Endothelial cell of umbilical vein (primary cell): ENCODE measurements at regions not wholly inside any gene's neighbourhood (a gene's known extent, or its start where the extent isn't known, plus 50 kb on each side); places are given as distances from the start of the nearest gene placed in this dataset.

Experiments
- BruUV-seq: library from RNA; stranded (reverse); fragments of 400-500 nt; replicated peaks from 2 replicates; lab custom pipeline; 2021; lab: Mats Ljungman, UMichigan
- CTCF ChIA-PET: fragments of 300-600, 350-600 bp; sonication (Branson Sonifier 250); formaldehyde crosslinking; loops from one replicate; lab custom pipeline; 2021; ENCODE audit warnings: antibody characterized with exemption, inconsistent platforms; lab: Charles Lee
- POLR2A ChIA-PET: fragments of 300-600, 350-600 bp; sonication (Branson Sonifier 250); formaldehyde crosslinking; loops from one replicate; lab custom pipeline; 2021; ENCODE audit warnings: antibody characterized with exemption, inconsistent platforms; lab: Charles Lee
- DNase-seq: peaks from one replicate; pipeline ENCODE4 v3.0.0-alpha.2; 2011; ENCODE audit warnings: low read depth, low spot score
- FAIRE-seq: peaks from 2 replicates; lab custom pipeline; 2011; peaks lifted over from hg19 to GRCh38; lab: Jason Lieb, UNC
- H2AFZ ChIP-seq: 2 replicates; pipeline ENCODE4 v1.6.0; 2012; ENCODE audit warnings: low read depth, low read length, control low read depth, inconsistent platforms
- H3K27ac ChIP-seq: 2 replicates; pipeline ENCODE4 v1.5.1; 2011; ENCODE audit warnings: low read depth, mild to moderate bottlenecking, control low read depth, low read length, moderate library complexity; ENCODE audit not compliant: insufficient read depth
- H3K27me3 ChIP-seq, 2 experiments: 2 replicates each; pipeline versions ENCODE4 v1.6.0 to v1.6.1; 2011; ENCODE audit warnings: low read length in 2 of 2, mixed read lengths in 1 of 2; ENCODE audit not compliant: control insufficient read depth in 2 of 2, insufficient read depth in 2 of 2
- H3K36me3 ChIP-seq, 2 experiments: 2 replicates in 1 of 2; 3 replicates in 1 of 2; pipeline ENCODE4 v1.5.1; 2011; ENCODE audit warnings: low read length in 2 of 2, mild to moderate bottlenecking in 1 of 2, moderate library complexity in 1 of 2; ENCODE audit not compliant: control insufficient read depth in 2 of 2, insufficient read depth in 2 of 2; ENCODE audit errors: extremely low read depth in 1 of 2
- H3K4me1 ChIP-seq: 3 replicates; pipeline ENCODE4 v1.5.1; 2011; ENCODE audit warnings: mild to moderate bottlenecking, low read length; ENCODE audit not compliant: control insufficient read depth, insufficient read depth; ENCODE audit errors: extremely low read depth
- H3K4me2 ChIP-seq: 2 replicates; pipeline ENCODE4 v1.6.1; 2011; ENCODE audit warnings: low read length, control low read depth, mixed read lengths; ENCODE audit not compliant: insufficient read depth
- H3K4me3 ChIP-seq, 3 experiments: fragments of 200-600 bp in 1 of 3; sonication (generic), shearing (Covaris generic) in 1 of 3; replicated peaks in 1 of 3; 2 replicates each; pipeline ENCODE4 v1.5.1; 2011 to 2016; ENCODE audit warnings: control low read depth in 3 of 3, low read length in 3 of 3, mild to moderate bottlenecking in 2 of 3, inconsistent platforms in 1 of 3, low read depth in 1 of 3, moderate library complexity in 1 of 3; ENCODE audit not compliant: insufficient read depth in 1 of 3
- H3K79me2 ChIP-seq: 2 replicates; pipeline ENCODE4 v1.6.0; 2012; ENCODE audit warnings: low read length, inconsistent platforms; ENCODE audit not compliant: control insufficient read depth, insufficient read depth
- H3K9ac ChIP-seq: replicated peaks from 2 replicates; pipeline ENCODE3; 2011; ENCODE audit warnings: low read length, control low read depth; ENCODE audit not compliant: insufficient read depth; ENCODE audit errors: extremely low read depth
- H3K9me1 ChIP-seq: replicated peaks from 3 replicates; pipeline ENCODE4 v1.6.0; 2011; ENCODE audit warnings: mild to moderate bottlenecking, low read length; ENCODE audit not compliant: control insufficient read depth, insufficient read depth; ENCODE audit errors: extremely low read depth
- H3K9me3 ChIP-seq: replicated peaks from 2 replicates; pipeline ENCODE4 v1.5.1; 2012; ENCODE audit warnings: low read length, inconsistent platforms; ENCODE audit not compliant: control insufficient read depth, insufficient read depth
- H4K20me1 ChIP-seq: replicated peaks from 2 replicates; pipeline ENCODE3; 2011; ENCODE audit warnings: mild to moderate bottlenecking, low read length; ENCODE audit not compliant: control insufficient read depth, insufficient read depth; ENCODE audit errors: extremely low read depth
- CTCF ChIP-seq, 2 donors: IDR thresholded peaks; 1 replicate in 1 of 2; 2 replicates in 1 of 2; pipeline ENCODE4 v1.5.1; 2011; ENCODE audit warnings: low read length in 2 of 2, mild to moderate bottlenecking in 2 of 2, moderate library complexity in 2 of 2, control low read depth in 1 of 2, inconsistent platforms in 1 of 2, low read depth in 1 of 2; ENCODE audit not compliant: insufficient read depth in 1 of 2; ENCODE audit errors: extremely low read depth in 1 of 2
- EZH2 ChIP-seq: IDR thresholded peaks from 2 replicates; pipeline ENCODE4 v1.6.1; 2012; ENCODE audit warnings: borderline replicate concordance, low read depth, mild to moderate bottlenecking, moderate library complexity, low read length, inconsistent platforms; ENCODE audit not compliant: severe bottlenecking
- FOS ChIP-seq: IDR thresholded peaks from 2 replicates; pipeline ENCODE4 v1.6.1; 2011; ENCODE audit warnings: mild to moderate bottlenecking, low read length, moderate library complexity, borderline replicate concordance; ENCODE audit not compliant: insufficient read depth
- GATA2 ChIP-seq: IDR thresholded peaks from 2 replicates; pipeline ENCODE4 v1.7.0; 2011; ENCODE audit warnings: low read depth, mild to moderate bottlenecking, moderate library complexity, mixed read lengths, low read length; ENCODE audit not compliant: insufficient read length, insufficient read depth
- JUN ChIP-seq: IDR thresholded peaks from 2 replicates; pipeline ENCODE4 v1.6.1; 2011; ENCODE audit warnings: borderline replicate concordance, low read depth; ENCODE audit not compliant: insufficient read length, insufficient read depth
- MAX ChIP-seq: IDR thresholded peaks from 2 replicates; pipeline ENCODE4 v1.6.1; 2011; ENCODE audit not compliant: insufficient read depth, insufficient read length
- MYC ChIP-seq: IDR thresholded peaks from one replicate; pipeline ENCODE4 v1.6.1; 2011; ENCODE audit warnings: mild to moderate bottlenecking, low read depth, low read length
- POLR2A ChIP-seq: IDR thresholded peaks from 2 replicates; pipeline ENCODE4 v1.6.1; 2012; ENCODE audit warnings: low read depth, mild to moderate bottlenecking, control low read depth, low read length
- POLR2AphosphoS5 ChIP-seq: IDR thresholded peaks from 2 replicates; pipeline ENCODE4 v1.6.1; 2012; ENCODE audit warnings: low read depth, mild to moderate bottlenecking, control low read depth, low read length, moderate library complexity; ENCODE audit not compliant: insufficient read depth
- dilution Hi-C: fragments of 300-500 bp; cut with MboI; formaldehyde crosslinking; loops from one replicate; pipeline ENCODE4 v1.15.0; 2019; ENCODE audit warnings: low sequenced_read_pairs; ENCODE audit not compliant: extremely low pct_ligation_motif_present
- intact Hi-C: fragments of 100-400 bp; cut with micrococcal nuclease; formaldehyde crosslinking; loops from one replicate; pipeline ENCODE4 v1.10.0; 2022

GRCh38 chr16:16868727-16869126 is 489.8 kb downstream of the NPIPA7 start:
- Histone ChIP-seq H3K4me3 (no peak overlapping the region), H3K4me1 (no peaks in the 10 kb centered on the region), H3K79me2 (no peaks in the 10 kb centered on the region), H4K20me1 (no peaks in the 10 kb centered on the region), H2AFZ (no peak overlapping the region), H3K9me3 (no peaks in the 10 kb centered on the region), H3K27me3 (no peaks in the 10 kb centered on the region), H3K9me1 (no peaks in the 10 kb centered on the region), H3K9ac (no peak overlapping the region), H3K36me3 (no peaks in the 10 kb centered on the region), H3K4me2 (no peak overlapping the region), H3K27ac (no peak overlapping the region)
- intact Hi-C loops (no loop called here), dilution Hi-C loops (no loop called here)
- CTCF ChIA-PET = no interaction called here
- FAIRE-seq = no peak
- POLR2A ChIA-PET = no interaction called here
- TF ChIP-seq MAX (no peak), EZH2 (no peak), JUN (no peak), POLR2AphosphoS5 (no peak), MYC (no peak), GATA2 (no peak), CTCF (IDR thresholded peaks at IDR 0.05; ENCODE audit: extremely low read depth in 1 of 2, insufficient read depth in 1 of 2, low read depth in 1 of 2, low read length in 2 of 2) (no peak), FOS (no peak), POLR2A (no peak)
- no peak for DNase-seq
- BruUV-seq = no TSS peak
